Mesendoderm (in vitro differentiated cells): ENCODE measurements at regions not wholly inside any gene's neighbourhood (a gene's known extent, or its start where the extent isn't known, plus 50 kb on each side); places are given as distances from the start of the nearest gene placed in this dataset.

Experiments used
- DNase-seq: peaks from one replicate; pipeline ENCODE4 v3.0.0; 2013
- H2AK5ac ChIP-seq: 2 replicates; pipeline ENCODE4 v1.6.1; 2013; ENCODE audit warnings: low read length, inconsistent platforms
- H2BK120ac ChIP-seq: 2 replicates; pipeline ENCODE4 v1.6.1; 2013; ENCODE audit warnings: low read depth, mild to moderate bottlenecking, low read length, moderate library complexity, mixed read lengths
- H2BK15ac ChIP-seq: replicated peaks from 2 replicates; pipeline ENCODE4 v1.6.1; 2013; ENCODE audit warnings: low read depth, mild to moderate bottlenecking, moderate library complexity
- H2BK5ac ChIP-seq: 2 replicates; pipeline ENCODE4 v1.6.1; 2013; ENCODE audit warnings: low read length, inconsistent platforms
- H3K18ac ChIP-seq: 2 replicates; pipeline ENCODE4 v1.6.1; 2013; ENCODE audit warnings: mild to moderate bottlenecking, low read length, mixed read lengths
- H3K23ac ChIP-seq: one replicate; pipeline ENCODE4 v1.6.1; 2013; ENCODE audit warnings: low read length
- H3K27ac ChIP-seq: 2 replicates; pipeline ENCODE4 v1.5.1; 2013; ENCODE audit warnings: low read depth, mild to moderate bottlenecking, inconsistent platforms, low read length, moderate library complexity
- H3K27me3 ChIP-seq: 2 replicates; pipeline ENCODE4 v1.6.1; 2013; ENCODE audit warnings: low read length, control low read depth, mild to moderate bottlenecking, inconsistent platforms; ENCODE audit not compliant: insufficient read depth, poor library complexity
- H3K36me3 ChIP-seq: 2 replicates; pipeline ENCODE4 v1.6.1; 2013; ENCODE audit warnings: low read length, inconsistent platforms; ENCODE audit not compliant: control insufficient read depth, insufficient read depth
- H3K4ac ChIP-seq: one replicate; pipeline ENCODE4 v1.6.1; 2013; ENCODE audit warnings: low read depth, mild to moderate bottlenecking, low read length, moderate library complexity
- H3K4me1 ChIP-seq: 2 replicates; pipeline ENCODE4 v1.6.1; 2013; ENCODE audit warnings: low read depth, low read length, inconsistent platforms; ENCODE audit not compliant: control insufficient read depth
- H3K4me2 ChIP-seq: 2 replicates; pipeline ENCODE4 v1.6.1; 2013; ENCODE audit warnings: low read length
- H3K4me3 ChIP-seq: 2 replicates; pipeline ENCODE4 v1.5.1; 2013; ENCODE audit warnings: mild to moderate bottlenecking, low read length
- H3K56ac ChIP-seq: one replicate; pipeline ENCODE4 v1.6.1; 2013; ENCODE audit warnings: low read length
- H3K79me1 ChIP-seq: 2 replicates; pipeline ENCODE4 v1.6.1; 2013; ENCODE audit warnings: low read length, inconsistent platforms
- H3K79me2 ChIP-seq: 2 replicates; pipeline ENCODE4 v1.6.1; 2013; ENCODE audit warnings: mild to moderate bottlenecking, low read length; ENCODE audit not compliant: control insufficient read depth, insufficient read depth
- H3K9ac ChIP-seq: 2 replicates; pipeline ENCODE4 v1.6.1; 2013; ENCODE audit warnings: low read length, inconsistent platforms
- H4K5ac ChIP-seq: one replicate; pipeline ENCODE4 v1.6.1; 2013; ENCODE audit warnings: low read length
- H4K8ac ChIP-seq: one replicate; pipeline ENCODE4 v1.6.1; 2013; ENCODE audit warnings: low read depth, mild to moderate bottlenecking, control low read depth, low read length, moderate library complexity
- WGBS: extraction: QIAGEN DNeasy Blood & Tissue Kit; methylation state at CpG from one replicate; pipeline ENCODE4 v1.1.7; 2013; ENCODE audit warnings: low lambda C conversion rate, missing lambda C conversion rate; ENCODE audit not compliant: insufficient coverage; ENCODE audit errors: extremely low coverage; 5-methylcytosine and 5-hydroxymethylcytosine counted together

- no peaks in the 10 kb centered on the region for H3K27me3 ChIP-seq
- no peak overlapping the region for H3K9ac ChIP-seq
- H3K4ac ChIP-seq, result no peak overlapping the region
- no peak overlapping the region for H2BK15ac ChIP-seq
- H3K18ac ChIP-seq, result no peak overlapping the region
- no peaks in the 10 kb centered on the region for H3K79me1 ChIP-seq
- no peak overlapping the region for H3K23ac ChIP-seq
- no peak overlapping the region for H4K5ac ChIP-seq
- no peak overlapping the region for H4K8ac ChIP-seq
- DNase-seq, result no peak
- H3K79me2 ChIP-seq, result no peaks in the 10 kb centered on the region
- H3K27ac ChIP-seq, result no peak overlapping the region
- H3K36me3 ChIP-seq, result no peaks in the 10 kb centered on the region
- no peak overlapping the region for H2BK120ac ChIP-seq
- no peak overlapping the region for H2BK5ac ChIP-seq
- no peak overlapping the region for H3K4me2 ChIP-seq
- H2AK5ac ChIP-seq, result no peak overlapping the region
- H3K4me3 ChIP-seq, result no peak overlapping the region
- no peak overlapping the region for H3K56ac ChIP-seq
- no CpG with 5 or more reads among the region's 4 CpGs for WGBS
- H3K4me1 ChIP-seq, result no peaks in the 10 kb centered on the region
Measured at GRCh38 chr17:72432881-72433280, 312.1 kb downstream of the SOX9 start.

DNA sequence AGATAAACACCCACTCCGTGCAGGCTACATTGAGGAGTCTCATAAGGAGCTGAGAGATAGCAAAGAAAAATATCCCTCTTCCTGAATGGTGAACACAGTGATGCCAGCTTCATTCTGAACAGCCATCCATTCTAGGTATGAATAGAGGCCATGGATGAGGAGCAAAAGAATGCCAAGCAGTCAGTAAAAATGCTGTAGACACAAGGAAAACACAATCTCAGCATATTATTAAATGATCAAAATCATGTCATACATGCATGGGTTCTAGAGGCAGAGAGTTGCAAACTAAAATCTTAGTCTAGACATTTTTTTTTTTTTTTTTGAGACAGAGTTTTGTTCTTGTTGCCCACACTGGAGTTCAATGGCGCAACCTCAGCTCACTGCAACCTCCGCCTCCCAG, 313.0 kb downstream of the SOX9 start:
- no peaks in the 10 kb centered on the region for H3K36me3 ChIP-seq
- no peak overlapping the region for H3K27ac ChIP-seq
- H3K56ac ChIP-seq, result no peak overlapping the region
- no peak overlapping the region for H4K5ac ChIP-seq
- WGBS, result no CpG with 5 or more reads among the region's 3 CpGs
- H3K4me1 ChIP-seq, result no peaks in the 10 kb centered on the region
- H2BK120ac ChIP-seq, result no peak overlapping the region
- H3K4ac ChIP-seq, result no peak overlapping the region
- H3K79me2 ChIP-seq, result no peaks in the 10 kb centered on the region
- H3K4me3 ChIP-seq, result no peak overlapping the region
- H3K79me1 ChIP-seq, result no peaks in the 10 kb centered on the region
- no peak overlapping the region for H3K23ac ChIP-seq
- H3K18ac ChIP-seq, result no peak overlapping the region
- no peak overlapping the region for H3K4me2 ChIP-seq
- DNase-seq, result no peak
- H4K8ac ChIP-seq, result no peak overlapping the region
- H3K9ac ChIP-seq, result no peak overlapping the region
- H2BK5ac ChIP-seq, result no peak overlapping the region
- H2AK5ac ChIP-seq, result no peak overlapping the region
- H3K27me3 ChIP-seq, result no peaks in the 10 kb centered on the region
- no peak overlapping the region for H2BK15ac ChIP-seq

- Histone ChIP-seq H3K27ac (no peak overlapping the region), H3K23ac (no peak overlapping the region), H3K18ac (no peak overlapping the region), H2AK5ac (no peak overlapping the region), H3K4me3 (no peak overlapping the region), H3K4ac (no peak overlapping the region), H3K9ac (no peak overlapping the region), H4K5ac (no peak overlapping the region), H3K4me1 (no peaks in the 10 kb centered on the region), H3K27me3 (no peaks in the 10 kb centered on the region), H3K79me2 (no peaks in the 10 kb centered on the region), H4K8ac (no peak overlapping the region), H3K36me3 (no peaks in the 10 kb centered on the region), H2BK120ac (no peak overlapping the region), H2BK15ac (no peak overlapping the region), H2BK5ac (no peak overlapping the region), H3K79me1 (no peaks in the 10 kb centered on the region), H3K56ac (no peak overlapping the region), H3K4me2 (no peak overlapping the region)
- no peak for DNase-seq
Measured at GRCh38 chr17:72434581-72434980, 313.8 kb downstream of the SOX9 start.

DNA sequence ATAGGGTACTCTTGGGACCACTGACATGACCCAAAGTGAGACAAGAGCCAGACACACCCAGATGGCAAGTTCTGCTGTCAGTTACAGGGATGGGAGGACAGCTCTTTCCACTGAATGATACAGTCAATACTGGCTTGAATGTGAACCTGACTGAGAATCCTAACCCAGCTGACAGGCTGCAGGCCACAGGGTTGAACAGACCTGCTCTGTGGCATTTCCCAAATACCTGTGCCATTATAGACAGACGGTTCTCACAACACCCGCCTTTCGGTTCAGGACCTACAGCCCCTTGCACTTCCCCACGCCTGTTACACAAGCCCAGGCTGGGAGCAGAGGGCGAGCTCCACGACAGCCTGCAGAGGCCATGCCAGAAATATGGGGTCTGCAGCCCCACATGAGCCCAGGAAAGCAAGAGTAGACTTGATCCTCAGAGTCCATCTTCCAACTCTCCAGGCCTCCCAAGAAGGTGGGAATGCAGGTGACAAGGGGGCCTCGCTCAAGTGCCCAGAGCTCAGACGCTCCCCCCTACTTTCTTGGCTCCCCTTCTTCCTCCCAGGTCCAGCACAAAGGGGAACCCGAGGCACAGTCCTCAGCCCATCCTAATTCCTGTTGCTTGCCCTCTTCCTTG, 314.3 kb downstream of the SOX9 start:
- no CpG with 5 or more reads among the region's 9 CpGs for WGBS
- Histone ChIP-seq H3K4me1 (no peaks in the 10 kb centered on the region), H3K79me1 (no peaks in the 10 kb centered on the region), H2BK120ac (no peak overlapping the region), H3K4me2 (no peak overlapping the region), H3K4me3 (no peak overlapping the region), H2BK5ac (no peak overlapping the region), H3K36me3 (no peaks in the 10 kb centered on the region), H3K9ac (no peak overlapping the region), H4K5ac (no peak overlapping the region), H3K4ac (no peak overlapping the region), H4K8ac (no peak overlapping the region), H3K79me2 (no peaks in the 10 kb centered on the region), H2AK5ac (no peak overlapping the region), H3K27ac (no peak overlapping the region), H2BK15ac (no peak overlapping the region), H3K23ac (no peak overlapping the region), H3K56ac (no peak overlapping the region), H3K18ac (no peak overlapping the region), H3K27me3 (no peaks in the 10 kb centered on the region)
- no peak for DNase-seq

- no peaks in the 10 kb centered on the region for H3K79me1 ChIP-seq
- H3K27me3 ChIP-seq, result no peaks in the 10 kb centered on the region
- no peaks in the 10 kb centered on the region for H3K4me1 ChIP-seq
- no peak overlapping the region for H3K27ac ChIP-seq
- no peak overlapping the region for H3K18ac ChIP-seq
- H2BK5ac ChIP-seq, result no peak overlapping the region
- H3K4me3 ChIP-seq, result no peak overlapping the region
- no peak overlapping the region for H3K56ac ChIP-seq
- H3K36me3 ChIP-seq, result no peaks in the 10 kb centered on the region
- no peak overlapping the region for H4K5ac ChIP-seq
- H2BK15ac ChIP-seq, result no peak overlapping the region
- H3K9ac ChIP-seq, result no peak overlapping the region
- H3K4me2 ChIP-seq, result no peak overlapping the region
- no peak overlapping the region for H3K23ac ChIP-seq
- H2AK5ac ChIP-seq, result no peak overlapping the region
- no peak overlapping the region for H2BK120ac ChIP-seq
- DNase-seq, result no peak
- H4K8ac ChIP-seq, result no peak overlapping the region
- no peak overlapping the region for H3K4ac ChIP-seq
- H3K79me2 ChIP-seq, result no peaks in the 10 kb centered on the region
- WGBS, result no CpG with 5 or more reads among the region's 6 CpGs
Measured at GRCh38 chr17:72438783-72439182, 318.0 kb downstream of the SOX9 start.

DNA sequence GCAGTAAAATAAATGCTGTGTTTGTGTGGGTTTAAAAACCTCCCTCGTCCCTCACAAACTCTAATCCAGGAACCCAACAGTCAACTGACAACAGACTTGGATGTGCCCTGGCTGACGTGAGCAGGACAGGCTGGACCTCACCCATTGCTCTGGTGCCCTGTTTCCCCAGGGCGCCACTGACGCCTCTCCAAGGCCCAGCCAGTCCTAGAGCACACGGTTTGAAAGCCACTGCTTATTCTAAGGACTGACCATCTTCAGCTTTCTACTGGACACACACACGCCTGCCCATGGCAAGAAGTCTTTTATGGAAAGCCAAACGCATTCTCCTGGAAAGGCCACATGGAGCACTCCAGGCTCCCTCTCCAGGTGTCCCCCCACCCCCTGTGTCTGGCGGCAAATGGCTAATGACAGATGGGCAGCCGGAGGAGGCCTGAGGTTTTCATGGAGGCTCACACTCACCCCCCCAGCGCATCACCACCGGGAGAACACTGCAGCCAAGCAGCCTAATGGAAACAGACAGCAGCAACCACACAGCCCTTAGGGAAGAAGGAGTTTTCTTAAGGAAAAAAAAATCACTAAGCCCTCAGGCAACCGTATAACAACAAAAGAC, 319.2 kb downstream of the SOX9 start:
- DNase-seq, result no peak
- no peak overlapping the region for H4K5ac ChIP-seq
- no CpG with 5 or more reads among the region's 12 CpGs for WGBS
- no peaks in the 10 kb centered on the region for H3K4me1 ChIP-seq
- no peak overlapping the region for H2AK5ac ChIP-seq
- H3K27me3 ChIP-seq, result no peaks in the 10 kb centered on the region
- no peak overlapping the region for H3K4me2 ChIP-seq
- H4K8ac ChIP-seq, result no peak overlapping the region
- no peak overlapping the region for H2BK5ac ChIP-seq
- H3K79me2 ChIP-seq, result no peaks in the 10 kb centered on the region
- H3K79me1 ChIP-seq, result no peaks in the 10 kb centered on the region
- no peak overlapping the region for H3K23ac ChIP-seq
- no peak overlapping the region for H2BK120ac ChIP-seq
- no peak overlapping the region for H3K9ac ChIP-seq
- no peak overlapping the region for H3K4ac ChIP-seq
- no peak overlapping the region for H3K4me3 ChIP-seq
- no peaks in the 10 kb centered on the region for H3K36me3 ChIP-seq
- H3K18ac ChIP-seq, result no peak overlapping the region
- no peak overlapping the region for H2BK15ac ChIP-seq
- H3K27ac ChIP-seq, result no peak overlapping the region
- no peak overlapping the region for H3K56ac ChIP-seq
